Uterus (tissue), 2 donors: ENCODE measurements at regions not wholly inside any gene's neighbourhood (a gene's known extent, or its start where the extent isn't known, plus 50 kb on each side); places are given as distances from the start of the nearest gene placed in this dataset.

Experiments
- POLR2A ChIP-seq, 2 donors: fragments of 450-650 bp; IDR thresholded peaks; one replicate each; pipeline ENCODE4 v1.6.1; 2016; ENCODE audit warnings: antibody characterized with exemption in 2 of 2, mild to moderate bottlenecking in 1 of 2, moderate library complexity in 1 of 2
- TF ChIP-seq, protein P1 (sequence below), 4 experiments: fragments of 200-600 bp in 2 of 4; fragments of 450-650 bp in 2 of 4; sonication (generic) in 2 of 4; IDR thresholded peaks; one replicate each; pipeline ENCODE4 v1.5.1; 2016 to 2019; ENCODE audit warnings: antibody characterized with exemption in 4 of 4, mild to moderate bottlenecking in 2 of 4, moderate library complexity in 1 of 4

DNA sequence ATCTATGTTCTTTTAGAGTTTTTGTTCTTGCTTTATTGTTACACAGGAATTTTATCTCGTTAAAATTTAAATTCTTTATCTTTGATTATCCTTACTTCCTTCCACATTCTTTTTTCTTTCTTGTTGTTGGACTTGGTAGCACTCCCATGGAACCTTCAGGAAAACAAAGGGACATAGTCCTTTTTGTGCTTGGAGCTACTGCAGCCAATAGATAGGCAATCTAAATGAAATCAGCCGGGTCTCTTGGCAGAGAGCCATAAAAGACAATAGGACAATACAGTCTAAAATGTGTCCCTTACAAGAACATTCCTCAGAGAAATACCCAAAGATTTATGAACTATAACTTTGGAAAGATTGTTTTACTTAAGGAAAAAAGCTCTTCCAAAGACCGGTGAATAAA is 548.1 kb upstream of the C9orf72 start:
- TF ChIP-seq, protein P1, sequence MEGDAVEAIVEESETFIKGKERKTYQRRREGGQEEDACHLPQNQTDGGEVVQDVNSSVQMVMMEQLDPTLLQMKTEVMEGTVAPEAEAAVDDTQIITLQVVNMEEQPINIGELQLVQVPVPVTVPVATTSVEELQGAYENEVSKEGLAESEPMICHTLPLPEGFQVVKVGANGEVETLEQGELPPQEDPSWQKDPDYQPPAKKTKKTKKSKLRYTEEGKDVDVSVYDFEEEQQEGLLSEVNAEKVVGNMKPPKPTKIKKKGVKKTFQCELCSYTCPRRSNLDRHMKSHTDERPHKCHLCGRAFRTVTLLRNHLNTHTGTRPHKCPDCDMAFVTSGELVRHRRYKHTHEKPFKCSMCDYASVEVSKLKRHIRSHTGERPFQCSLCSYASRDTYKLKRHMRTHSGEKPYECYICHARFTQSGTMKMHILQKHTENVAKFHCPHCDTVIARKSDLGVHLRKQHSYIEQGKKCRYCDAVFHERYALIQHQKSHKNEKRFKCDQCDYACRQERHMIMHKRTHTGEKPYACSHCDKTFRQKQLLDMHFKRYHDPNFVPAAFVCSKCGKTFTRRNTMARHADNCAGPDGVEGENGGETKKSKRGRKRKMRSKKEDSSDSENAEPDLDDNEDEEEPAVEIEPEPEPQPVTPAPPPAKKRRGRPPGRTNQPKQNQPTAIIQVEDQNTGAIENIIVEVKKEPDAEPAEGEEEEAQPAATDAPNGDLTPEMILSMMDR (IDR thresholded peaks at IDR 0.05): no peak
- TF ChIP-seq POLR2A (IDR thresholded peaks at IDR 0.05): no peak
